SK-N-SH (cell line): ENCODE measurements at regions not wholly inside any gene's neighbourhood (a gene's known extent, or its start where the extent isn't known, plus 50 kb on each side); places are given as distances from the start of the nearest gene placed in this dataset.
"Not testable (repeated sequence)": the region's sequence is repeated elsewhere in the genome, so short reads cannot be mapped to it uniquely, and the experiment has no call there.

Source experiments
- CTCF ChIA-PET: fragments of 300-600, 350-600 bp; formaldehyde crosslinking; extraction: SDS; loops from one replicate; lab custom pipeline; 2021; lab: Yijun Ruan, JAX
- POLR2A ChIA-PET: fragments of 350-600 bp; sonication (Branson Sonifier 250); formaldehyde crosslinking; extraction: SDS; loops from one replicate; lab custom pipeline; 2020; ENCODE audit warnings: antibody characterized with exemption, inconsistent platforms; lab: Yijun Ruan, JAX
- DNase-seq: peaks from one replicate; pipeline ENCODE4 v3.0.0; 2012
- H2AFZ ChIP-seq: fragments of 200-600 bp; sonication (generic); 2 replicates; pipeline ENCODE4 v1.8.1; 2016; ENCODE audit warnings: antibody characterized with exemption, mild to moderate bottlenecking, low read depth
- H3F3A ChIP-seq: fragments of 200-600 bp; sonication (generic); replicated peaks from 2 replicates; pipeline ENCODE3; 2016; ENCODE audit warnings: antibody characterized with exemption, mild to moderate bottlenecking; ENCODE audit not compliant: insufficient read depth
- H3K27ac ChIP-seq, 2 experiments: fragments of 200-500 bp in 1 of 2; fragments of 200-600 bp in 1 of 2; sonication (Bioruptor generic) in 1 of 2; sonication (generic), shearing (Covaris generic) in 1 of 2; 2 replicates each; pipeline versions ENCODE4 v1.5.1 to v1.6.1; 2014 to 2016; ENCODE audit warnings: low read depth in 2 of 2, inconsistent platforms in 1 of 2, low read length in 1 of 2, mild to moderate bottlenecking in 1 of 2, mixed read lengths in 1 of 2
- H3K27me3 ChIP-seq: fragments of 200-600 bp; sonication (generic), shearing (Covaris generic); 2 replicates; pipeline ENCODE4 v1.6.1; 2016; ENCODE audit warnings: mixed run types; ENCODE audit not compliant: insufficient read depth
- H3K36me3 ChIP-seq, 2 experiments: fragments of 200-500 bp in 1 of 2; fragments of 200-600 bp in 1 of 2; sonication (Bioruptor generic) in 1 of 2; sonication (generic) in 1 of 2; replicated peaks in 1 of 2; 2 replicates each; pipeline versions ENCODE3 to v1.5.1; 2014 to 2016; ENCODE audit warnings: low read length in 1 of 2, mild to moderate bottlenecking in 1 of 2; ENCODE audit not compliant: insufficient read depth in 2 of 2, control insufficient read depth in 1 of 2
- H3K4me1 ChIP-seq, 2 experiments: fragments of 200-500 bp in 1 of 2; fragments of 200-600 bp in 1 of 2; sonication (Bioruptor generic) in 1 of 2; sonication (generic), shearing (Covaris generic) in 1 of 2; 2 replicates each; pipeline versions ENCODE4 v1.5.1 to v1.6.1; 2014 to 2016; ENCODE audit warnings: low read depth in 1 of 2, low read length in 1 of 2, mixed run types in 1 of 2; ENCODE audit not compliant: insufficient read depth in 2 of 2, control insufficient read depth in 1 of 2
- H3K4me2 ChIP-seq: fragments of 200-600 bp; sonication (generic), shearing (Covaris generic); 2 replicates; pipeline ENCODE4 v1.6.1; 2017; ENCODE audit warnings: mixed run types
- H3K4me3 ChIP-seq, 2 experiments: fragments of 200-500 bp in 1 of 2; fragments of 200-600 bp in 1 of 2; sonication (Bioruptor generic) in 1 of 2; sonication (generic), shearing (Covaris generic) in 1 of 2; 2 replicates each; pipeline versions ENCODE4 v1.5.1 to v1.8.1; 2014 to 2016; ENCODE audit warnings: low read depth in 2 of 2, inconsistent platforms in 1 of 2, low read length in 1 of 2, mild to moderate bottlenecking in 1 of 2, mixed read lengths in 1 of 2, moderate library complexity in 1 of 2
- H3K79me2 ChIP-seq: fragments of 200-600 bp; sonication (generic); 2 replicates; pipeline ENCODE4 v1.8.1; 2017; ENCODE audit warnings: mild to moderate bottlenecking; ENCODE audit not compliant: insufficient read depth
- H3K9ac ChIP-seq: fragments of 200-600 bp; sonication (generic); 2 replicates; pipeline ENCODE4 v1.6.1; 2017; ENCODE audit warnings: mixed run types
- H3K9me2 ChIP-seq: fragments of 200-600 bp; sonication (generic); 2 replicates; pipeline ENCODE4 v1.6.1; 2017; ENCODE audit warnings: mixed run types
- H3K9me3 ChIP-seq: fragments of 200-600 bp; sonication (generic); 2 replicates; pipeline ENCODE4 v1.6.1; 2017; ENCODE audit warnings: mixed run types, mild to moderate bottlenecking, moderate library complexity
- H4K20me1 ChIP-seq: fragments of 200-600 bp; sonication (generic); 2 replicates; pipeline ENCODE4 v1.6.1; 2017; ENCODE audit warnings: mild to moderate bottlenecking, mixed run types; ENCODE audit not compliant: insufficient read depth
- CTCF ChIP-seq: fragments of 200-600 bp; sonication (generic); IDR thresholded peaks from 2 replicates; pipeline ENCODE4 v1.6.1; 2017; ENCODE audit warnings: antibody characterized with exemption, mild to moderate bottlenecking, moderate library complexity
- EP300 ChIP-seq, 2 experiments: IDR thresholded peaks; 2 replicates each; pipeline versions ENCODE4 v1.4.0 to v1.6.1; 2012; ENCODE audit warnings: borderline replicate concordance in 1 of 2, low read depth in 1 of 2, low read length in 1 of 2
- FOSL2 ChIP-seq: IDR thresholded peaks from 2 replicates; pipeline ENCODE4 v1.4.0; 2012; ENCODE audit warnings: low read depth, mild to moderate bottlenecking, moderate library complexity, borderline replicate concordance
- MXI1 ChIP-seq: IDR thresholded peaks from 2 replicates; pipeline ENCODE4 v1.6.1; 2012; ENCODE audit warnings: mild to moderate bottlenecking, low read depth, low read length, improper control_type of control experiment
- RCOR1 ChIP-seq: fragments of 150-350 bp; IDR thresholded peaks from 2 replicates; pipeline ENCODE4 v1.6.1; 2017; ENCODE audit warnings: antibody characterized with exemption, low read length
- RFX5 ChIP-seq: IDR thresholded peaks from 2 replicates; pipeline ENCODE4 v1.6.1; 2012; ENCODE audit warnings: mild to moderate bottlenecking, improper control_type of control experiment, low read length
- SIN3A ChIP-seq: IDR thresholded peaks from 2 replicates; pipeline ENCODE4 v1.6.1; 2012; ENCODE audit warnings: low read depth, mild to moderate bottlenecking, low read length, moderate library complexity, borderline replicate concordance
- TAF1 ChIP-seq: IDR thresholded peaks from 2 replicates; pipeline ENCODE4 v1.6.1; 2012; ENCODE audit warnings: low read depth, mild to moderate bottlenecking, low read length, moderate library complexity, borderline replicate concordance
- ZBTB33 ChIP-seq: IDR thresholded peaks from 2 replicates; pipeline ENCODE4 v1.4.0; 2012; ENCODE audit warnings: low read depth, borderline replicate concordance
- WGBS: methylation state at CpG from one replicate; pipeline ENCODE4 v1.1.6; 2017; ENCODE audit warnings: low lambda C conversion rate; 5-methylcytosine and 5-hydroxymethylcytosine counted together

- H3K36me3 ChIP-seq, H4K20me1 ChIP-seq, H3K9me2 ChIP-seq, H3K4me2 ChIP-seq, H3K9ac ChIP-seq, H3F3A ChIP-seq, DNase-seq, POLR2A ChIA-PET, H3K27ac ChIP-seq, H3K79me2 ChIP-seq, H3K4me1 ChIP-seq, H3K9me3 ChIP-seq, H2AFZ ChIP-seq, CTCF ChIA-PET, H3K27me3 ChIP-seq, H3K4me3 ChIP-seq: not testable (repeated sequence)
- WGBS = 40% methylated on average over 1 of the region's 5 CpGs
Measured at GRCh38 chr18:4678685-4679084, 223.6 kb upstream of the DLGAP1 start.

DNA sequence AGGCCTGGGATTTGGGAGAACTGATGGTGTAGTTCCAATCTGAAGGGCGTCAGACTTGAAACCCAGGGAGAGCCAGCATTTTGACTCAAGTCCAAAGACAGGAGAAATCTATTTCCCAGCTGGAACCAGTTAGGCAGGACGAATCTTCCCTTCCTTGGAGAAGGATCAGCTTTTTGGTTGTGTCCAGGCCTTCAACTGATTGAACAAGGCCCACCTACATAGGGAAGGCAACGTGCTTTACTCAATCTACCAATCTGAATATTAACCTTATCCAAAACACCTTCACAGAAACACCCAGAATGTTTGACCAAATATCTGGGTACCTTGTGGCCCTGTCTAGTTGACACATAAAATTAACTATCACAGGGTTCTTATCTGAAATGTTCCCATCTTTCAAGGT lies 221.9 kb upstream of the DLGAP1 start:
- no peak overlapping the region for H2AFZ ChIP-seq
- H3K9me2 ChIP-seq = no peaks in the 10 kb centered on the region
- H3F3A ChIP-seq = no peaks in the 10 kb centered on the region
- no peaks in the 10 kb centered on the region for H4K20me1 ChIP-seq
- H3K27ac ChIP-seq = no peak overlapping the region
- H3K4me1 ChIP-seq = no peaks in the 10 kb centered on the region
- H3K4me3 ChIP-seq = no peak overlapping the region
- 5% methylated on average over 3 of the region's 3 CpGs for WGBS
- H3K4me2 ChIP-seq = no peak overlapping the region
- no peak for DNase-seq
- TF ChIP-seq MXI1 = no peak
- TF ChIP-seq TAF1 = no peak
- no peak for TF ChIP-seq SIN3A
- no peak for TF ChIP-seq RFX5
- no peak for TF ChIP-seq ZBTB33
- no peak for TF ChIP-seq EP300 (IDR thresholded peaks at IDR 0.05; ENCODE audit: borderline replicate concordance in 1 of 2, low read depth in 1 of 2, low read length in 1 of 2)
- no peak for TF ChIP-seq CTCF
- TF ChIP-seq RCOR1 = no peak
- no peak for TF ChIP-seq FOSL2
- TF ChIP-seq, all 33 proteins: peak for 0
- ChIA-PET CTCF (interaction anchor here (0.6 kb wide), 1 partner anchor 76 kb away, joined by 3 read pairs; no protein-coding TSS in a partner anchor), POLR2A (no interaction called here)
- H3K9me3 ChIP-seq = no peaks in the 10 kb centered on the region
- H3K36me3 ChIP-seq = no peaks in the 10 kb centered on the region
- no peaks in the 10 kb centered on the region for H3K79me2 ChIP-seq
- no peak overlapping the region for H3K9ac ChIP-seq
- no peaks in the 10 kb centered on the region for H3K27me3 ChIP-seq
